HG03066 (cell line): ENCODE measurements at regions not wholly inside any gene's neighbourhood (a gene's known extent, or its start where the extent isn't known, plus 50 kb on each side); places are given as distances from the start of the nearest gene placed in this dataset.

Experiments used
- ATAC-seq: cut with Tn5 transposase; IDR thresholded peaks from one replicate; pipeline ENCODE4 v1.9.1; 2021; ENCODE audit warnings: low read depth; ENCODE audit not compliant: unreplicated experiment

DNA sequence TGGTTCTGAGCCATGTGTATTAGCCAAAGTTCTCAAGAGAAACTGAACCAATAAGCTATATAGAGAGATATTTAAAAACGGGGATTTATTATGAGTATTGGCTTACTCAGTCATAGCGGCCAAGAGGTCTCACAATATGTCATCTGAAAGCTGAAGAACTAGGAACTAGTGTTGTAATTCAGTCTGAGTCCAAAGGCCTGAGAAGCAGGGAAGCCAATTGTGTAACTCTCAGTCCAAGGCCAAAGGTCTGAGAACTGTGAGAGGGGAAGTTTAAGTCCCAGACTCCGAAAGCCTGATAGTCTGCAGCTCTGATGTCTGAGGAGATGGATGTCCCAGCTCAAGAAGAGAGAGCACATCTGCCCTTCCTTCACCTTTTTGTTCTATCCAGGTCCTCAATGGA lies 344.8 kb upstream of the USP15 start:
- no peak for ATAC-seq

DNA sequence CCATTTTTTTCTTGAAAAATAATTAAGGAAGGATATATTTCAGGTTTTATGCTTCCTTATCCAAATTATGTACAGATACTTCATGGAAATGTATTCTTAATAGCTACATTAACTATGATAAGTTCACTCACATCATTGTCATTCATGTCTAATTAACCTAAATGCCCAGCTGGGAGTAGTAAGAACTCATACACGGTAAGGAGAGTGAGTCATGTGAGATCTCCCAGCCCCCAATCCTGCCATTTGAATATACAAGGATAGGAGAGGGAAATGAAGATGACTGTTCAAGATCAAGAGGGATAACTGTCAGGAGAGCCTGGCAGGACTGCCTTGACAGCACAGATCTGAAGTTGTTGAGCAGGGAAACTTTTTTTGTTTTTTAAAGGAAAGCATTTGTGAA lies 343.4 kb upstream of the USP15 start:
- ATAC-seq = no peak

DNA sequence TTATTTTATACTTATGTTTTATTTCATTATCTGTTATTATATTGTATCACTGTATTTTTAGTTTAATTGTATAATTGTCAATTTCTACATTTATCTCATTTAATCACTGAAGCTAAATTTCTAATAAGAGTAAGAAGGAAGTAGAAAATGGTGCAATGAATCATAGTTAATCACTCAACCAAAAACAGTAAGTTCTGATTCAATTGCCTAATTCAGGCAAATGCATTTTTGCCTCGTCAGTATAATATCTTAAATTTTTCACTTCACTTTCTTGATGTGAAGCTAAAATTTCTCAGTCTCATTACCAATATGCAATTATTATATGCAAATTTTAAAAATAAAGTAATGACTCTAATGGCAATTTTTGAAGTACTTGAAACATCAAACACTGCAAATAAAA lies 340.5 kb upstream of the USP15 start:
- no peak for ATAC-seq

DNA sequence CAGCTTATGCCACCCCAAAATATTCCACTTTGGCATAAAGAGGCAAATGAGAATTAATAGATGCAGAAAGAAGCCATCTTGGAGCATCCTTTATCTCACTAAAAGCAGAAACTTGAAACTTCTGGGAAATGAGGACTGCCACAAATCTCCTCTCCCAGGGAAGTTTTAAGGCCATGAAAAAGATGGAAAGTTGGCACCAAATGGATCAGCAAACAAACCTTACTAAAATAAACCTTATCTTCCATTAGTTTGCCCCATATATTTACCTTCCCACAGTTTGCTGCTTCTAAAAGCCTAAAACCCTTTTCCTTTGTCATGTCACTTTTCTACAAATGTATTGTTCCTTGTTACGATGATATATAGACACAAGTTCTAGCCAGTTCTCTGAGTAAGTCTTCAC lies 340.0 kb upstream of the USP15 start:
- no peak for ATAC-seq

DNA sequence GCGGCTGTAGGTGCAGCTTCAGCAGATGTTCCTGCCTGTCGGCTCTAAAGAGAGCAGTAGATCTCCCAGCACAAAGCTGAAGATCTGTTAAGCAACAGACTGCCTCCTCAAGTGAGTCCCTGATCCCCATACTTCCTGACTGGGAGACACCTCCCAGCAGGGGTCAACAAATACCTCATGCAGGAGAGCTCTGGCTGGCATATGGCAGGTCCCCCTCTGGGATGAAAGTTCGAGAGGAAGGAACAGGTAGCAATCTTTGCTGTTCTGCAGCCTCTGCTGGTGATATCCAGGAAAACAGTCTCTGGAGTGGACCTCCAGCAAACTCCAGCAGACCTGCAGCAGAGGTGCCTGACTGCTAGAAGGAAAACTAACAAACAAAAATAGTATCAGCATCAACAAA lies 337.1 kb upstream of the USP15 start:
- ATAC-seq = no peak

DNA sequence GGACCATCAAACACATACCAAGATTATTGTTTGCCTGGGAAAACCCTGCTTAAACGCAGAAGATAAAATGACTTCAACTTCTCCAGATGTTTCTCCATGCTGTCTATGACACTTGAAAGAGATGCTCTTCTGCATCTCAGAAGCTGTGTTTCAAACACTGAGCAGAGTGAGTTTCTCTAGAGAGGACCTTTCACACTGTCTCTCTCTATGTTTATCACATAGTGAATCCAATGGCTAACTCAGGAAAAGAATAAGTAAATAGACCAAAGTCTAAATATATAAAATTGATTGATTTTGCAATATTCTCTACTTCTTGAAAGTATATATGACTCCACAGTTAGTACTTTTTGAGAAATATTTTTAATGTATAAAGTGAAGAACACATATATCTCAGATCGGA lies 325.6 kb upstream of the USP15 start:
- ATAC-seq = no peak

DNA sequence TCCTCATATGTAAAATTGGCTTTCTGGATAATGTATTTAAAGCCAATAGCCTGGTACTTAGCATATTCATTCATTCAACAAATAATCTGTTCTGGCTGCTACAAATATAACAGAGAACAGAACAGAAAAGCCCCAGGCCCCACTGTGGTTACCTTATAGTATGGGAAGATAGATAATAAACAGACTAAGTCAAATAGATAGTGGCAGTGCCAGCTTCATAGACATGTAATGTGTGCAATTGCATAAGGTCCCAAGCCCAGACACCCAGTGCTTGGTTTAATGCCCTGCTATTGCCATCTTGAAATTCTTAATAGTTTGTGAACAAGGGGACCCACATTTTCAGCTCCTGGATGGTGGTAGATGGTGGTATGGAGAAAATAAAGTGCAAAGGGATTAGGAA lies 320.2 kb upstream of the USP15 start:
- no peak for ATAC-seq

DNA sequence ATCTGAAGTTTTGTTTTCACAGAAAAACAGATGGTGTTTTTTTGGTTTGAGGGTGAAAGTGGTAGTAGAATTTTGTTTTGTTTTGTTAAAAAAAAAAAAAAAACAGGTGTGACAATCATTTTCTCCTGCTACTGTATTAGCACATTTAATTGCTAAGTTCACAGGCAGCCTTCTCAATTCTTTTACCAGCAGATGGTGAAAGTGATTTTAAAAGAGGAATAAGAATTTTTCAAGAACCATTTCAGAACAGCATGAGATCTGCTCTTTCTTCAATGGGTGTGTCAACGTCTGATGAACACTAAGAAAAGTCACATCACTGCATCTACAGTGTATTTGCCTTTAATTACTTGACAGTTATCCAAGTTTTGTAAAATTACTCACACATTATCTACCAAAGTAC lies 303.7 kb upstream of the USP15 start:
- no peak for ATAC-seq

DNA sequence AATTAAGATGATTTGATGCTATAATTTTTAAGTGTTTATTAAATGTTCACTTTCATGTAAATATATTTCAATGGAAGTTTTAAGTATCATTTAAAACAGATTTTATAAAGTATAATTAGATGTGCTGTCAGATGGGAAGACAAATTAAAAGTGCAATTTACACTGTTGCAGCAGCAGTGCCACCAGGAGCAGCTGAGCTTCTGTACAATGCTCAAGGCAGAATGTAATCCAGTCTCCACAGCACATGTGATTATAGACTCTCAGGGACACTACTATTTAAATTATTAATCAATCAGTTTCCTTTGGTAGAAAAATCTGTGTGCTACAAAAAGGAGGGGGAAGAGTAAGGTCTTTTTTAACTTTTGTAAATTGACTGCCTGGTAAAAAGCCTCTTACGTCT lies 285.7 kb upstream of the USP15 start:
- ATAC-seq = no peak

DNA sequence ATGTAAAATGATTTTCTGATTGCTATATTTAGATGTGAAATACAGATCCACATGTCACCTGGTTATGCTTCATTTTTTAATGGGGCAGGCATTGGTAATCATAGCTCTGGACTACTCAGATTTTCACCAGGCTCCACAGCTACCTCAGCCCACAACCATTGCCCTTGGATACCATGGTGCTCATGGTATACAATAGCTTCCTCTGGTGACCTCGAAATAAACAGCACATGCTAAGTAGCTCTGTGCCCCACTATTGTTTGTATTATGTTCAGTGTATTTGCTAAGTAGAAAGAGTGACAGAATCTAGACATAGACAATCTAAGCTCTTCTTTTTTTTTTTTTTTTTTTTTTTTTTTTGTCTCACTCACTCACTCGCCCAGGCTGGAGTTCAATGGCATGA lies 274.4 kb upstream of the USP15 start:
- no peak for ATAC-seq

DNA sequence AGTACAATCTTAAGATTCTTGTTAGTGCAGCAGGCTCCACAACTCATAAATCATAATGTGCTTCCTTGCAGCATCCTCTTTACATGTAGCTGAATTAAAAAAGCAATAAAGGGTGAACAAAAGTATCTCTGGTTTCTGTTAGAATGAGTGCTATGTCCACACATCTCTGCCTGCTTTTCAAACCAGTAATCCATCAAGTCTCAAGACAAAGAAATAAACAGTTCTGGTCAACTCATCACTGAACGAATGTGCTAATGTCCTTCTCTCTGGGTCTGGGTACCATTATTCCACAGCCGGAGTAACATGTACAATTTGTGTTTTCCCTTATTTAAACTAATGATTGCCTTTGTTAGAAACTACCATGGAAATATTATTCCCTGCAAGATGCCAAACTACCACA lies 273.0 kb upstream of the USP15 start:
- no peak for ATAC-seq

DNA sequence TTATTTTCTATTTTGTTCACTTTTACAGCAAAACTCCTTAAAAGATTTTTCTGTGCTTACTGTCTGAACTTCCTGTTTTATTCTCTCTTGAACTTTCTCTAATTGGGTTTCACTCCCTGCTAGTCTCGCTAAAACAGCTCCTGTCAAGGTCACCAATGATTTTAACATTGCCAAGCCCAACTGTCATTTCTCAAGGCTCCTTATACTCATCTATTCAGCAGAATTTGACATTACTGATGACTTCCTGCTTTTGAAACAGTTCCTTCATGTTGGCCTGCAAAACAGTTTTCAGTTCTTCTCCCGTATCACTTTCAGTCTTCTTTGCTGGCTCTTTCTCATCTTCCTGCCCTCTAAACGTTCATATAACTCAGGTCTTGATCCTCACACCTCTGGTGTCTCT lies 268.5 kb upstream of the USP15 start:
- ATAC-seq = no peak

DNA sequence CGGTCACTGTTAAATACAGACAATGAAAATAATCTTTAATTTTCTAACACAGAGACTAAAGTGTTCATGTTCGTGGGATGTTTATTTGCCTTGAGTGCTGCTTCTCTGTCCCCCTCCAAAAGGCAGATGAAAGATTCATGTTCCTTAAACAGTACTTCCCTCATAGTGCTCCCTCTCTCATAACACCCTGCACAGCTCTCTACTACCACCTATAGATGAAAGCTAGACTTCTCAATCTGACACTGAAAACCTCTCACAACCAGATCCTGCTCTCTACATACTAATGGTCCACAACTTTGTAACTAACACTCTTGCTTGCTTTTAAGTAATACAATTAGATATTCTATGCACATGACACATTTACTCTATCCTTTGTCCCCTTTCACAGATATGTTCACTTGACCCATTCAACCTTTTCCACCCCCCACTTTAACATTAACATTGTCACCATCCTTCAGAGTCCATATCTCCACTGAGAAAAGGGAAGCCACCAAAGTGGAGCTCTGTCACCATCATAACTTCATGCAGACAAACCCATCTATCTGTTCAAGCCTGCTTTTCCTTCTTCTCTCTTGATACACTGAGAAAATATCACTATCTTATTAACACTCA lies 266.4 kb upstream of the USP15 start:
- ATAC-seq = no peak

DNA sequence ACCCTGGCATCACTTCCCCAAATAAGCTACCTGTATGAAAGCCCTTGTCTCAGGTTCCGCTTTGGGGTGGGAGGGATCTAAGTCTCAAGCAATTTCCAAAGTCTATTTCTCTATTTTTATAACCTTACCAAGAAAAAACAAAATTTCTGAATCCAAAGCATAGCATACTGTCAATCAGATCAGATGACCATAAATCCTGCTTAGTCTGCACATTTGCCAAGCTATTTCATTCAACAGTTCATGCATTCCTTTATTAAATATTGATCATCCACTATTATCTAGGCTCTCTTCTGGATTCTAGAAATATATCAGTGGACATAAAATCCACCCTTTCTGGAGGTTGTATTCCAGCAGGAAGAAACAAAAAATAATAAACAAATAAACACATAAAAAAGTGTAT lies 263.5 kb upstream of the USP15 start:
- ATAC-seq = no peak

DNA sequence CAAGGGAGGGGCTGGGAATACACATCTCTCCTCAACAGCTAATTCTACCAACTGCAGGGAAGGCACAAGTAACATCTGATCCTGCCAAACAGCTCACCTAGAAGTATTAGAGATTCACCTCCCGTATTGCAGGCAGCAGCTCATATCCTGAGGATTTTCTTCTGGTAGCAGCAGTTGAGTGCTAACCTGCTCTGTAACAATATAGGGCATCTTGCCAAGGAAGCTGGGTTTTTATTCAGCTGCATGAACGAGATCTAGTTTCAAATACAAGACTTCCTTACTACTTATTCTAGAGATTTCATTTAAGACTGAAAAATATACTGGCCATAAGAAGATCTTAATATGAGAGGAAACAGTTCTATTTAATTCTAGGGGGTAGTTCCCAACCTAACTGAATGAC lies 261.4 kb upstream of the USP15 start:
- no peak for ATAC-seq

DNA sequence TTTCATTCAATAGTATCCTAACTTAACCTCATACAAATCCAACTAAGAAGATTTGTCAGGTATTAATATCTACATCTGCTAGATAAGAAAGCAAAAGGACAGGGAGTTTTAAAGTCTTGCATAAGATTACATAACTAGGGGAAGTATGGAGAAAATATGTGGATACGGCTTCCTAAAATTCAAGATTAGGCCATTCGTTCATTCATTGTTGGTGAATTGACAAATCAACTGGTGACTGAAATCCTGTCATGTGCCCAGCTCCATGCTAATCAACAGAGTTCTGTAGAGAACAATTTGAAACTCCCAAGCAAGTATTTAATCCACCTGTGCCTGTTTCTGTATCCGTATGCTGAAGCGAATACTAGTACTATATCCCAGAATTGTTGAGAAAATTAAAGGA lies 260.9 kb upstream of the USP15 start:
- ATAC-seq = no peak

DNA sequence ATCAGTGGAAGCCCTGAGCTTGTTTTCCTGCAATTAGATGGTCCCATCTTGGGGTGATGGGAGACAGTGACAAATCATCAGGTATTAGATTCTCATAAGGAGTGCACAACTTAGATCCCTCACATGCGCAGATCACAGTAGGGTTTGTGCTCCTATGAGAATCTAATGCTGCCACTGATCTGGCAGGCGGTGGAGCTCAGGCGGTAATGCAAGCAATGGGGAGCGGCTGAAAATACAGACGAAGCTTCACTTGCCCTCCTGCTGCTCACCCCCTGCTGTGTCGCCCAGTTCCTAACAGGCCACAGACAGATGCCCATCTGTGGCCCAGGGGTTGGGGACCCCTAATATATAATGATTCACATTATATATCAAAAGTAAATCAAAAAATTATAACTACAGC lies 258.8 kb upstream of the USP15 start:
- no peak for ATAC-seq

DNA sequence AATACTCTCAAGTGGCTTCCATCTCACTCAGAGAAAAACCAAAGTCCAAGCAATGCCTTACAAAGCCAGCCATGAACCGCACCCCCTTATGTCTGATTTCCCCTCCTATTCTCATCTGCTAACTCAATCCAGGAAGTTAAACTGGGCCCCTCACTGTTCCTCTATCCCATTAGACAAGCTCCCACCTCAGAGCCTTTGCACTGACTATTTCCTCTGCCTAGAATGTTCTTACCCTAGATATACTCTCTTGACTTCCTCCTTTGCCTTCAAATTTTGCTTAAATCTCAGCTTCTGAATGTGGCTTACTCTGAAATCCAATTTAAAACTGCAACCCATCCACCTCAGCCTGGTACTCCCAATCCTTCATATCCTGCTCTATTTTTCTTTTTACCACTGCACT lies 257.0 kb upstream of the USP15 start:
- no peak for ATAC-seq

DNA sequence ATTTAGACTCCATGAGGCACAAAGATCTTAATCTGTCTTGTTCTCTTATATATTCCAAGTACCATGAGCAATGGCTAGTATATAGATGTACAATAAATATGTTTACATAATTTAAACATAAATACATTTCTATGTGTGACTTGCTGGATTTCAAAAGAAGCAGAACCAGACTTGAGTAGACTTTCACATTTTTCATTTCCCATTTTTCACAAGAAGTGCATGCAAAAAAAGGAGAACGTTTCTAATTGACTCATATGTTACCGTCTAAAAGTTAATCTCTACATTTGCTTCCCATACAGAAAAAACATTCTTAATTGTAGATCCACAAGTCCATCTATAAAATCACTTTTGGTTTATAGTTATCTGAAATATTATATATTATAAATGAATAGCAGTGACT lies 256.5 kb upstream of the USP15 start:
- ATAC-seq = no peak

DNA sequence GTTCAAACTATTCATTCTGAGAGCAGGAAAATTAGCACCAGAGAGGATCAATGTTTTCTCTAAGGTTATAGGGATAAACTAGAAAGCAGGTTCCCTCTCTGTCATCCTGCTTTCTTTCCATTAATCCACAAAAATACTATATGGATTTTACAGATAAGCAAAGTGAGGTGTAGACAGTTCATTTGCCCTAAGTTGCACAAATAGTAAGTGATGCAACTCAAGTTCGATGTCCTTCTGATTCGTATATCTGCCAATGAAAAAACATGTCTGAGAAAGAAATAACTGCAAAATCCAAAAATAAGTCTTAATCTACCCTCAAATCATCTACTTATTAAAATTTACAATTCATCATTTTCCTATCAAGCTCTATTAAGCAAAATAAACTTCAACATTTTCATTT lies 254.6 kb upstream of the USP15 start:
- ATAC-seq = no peak

DNA sequence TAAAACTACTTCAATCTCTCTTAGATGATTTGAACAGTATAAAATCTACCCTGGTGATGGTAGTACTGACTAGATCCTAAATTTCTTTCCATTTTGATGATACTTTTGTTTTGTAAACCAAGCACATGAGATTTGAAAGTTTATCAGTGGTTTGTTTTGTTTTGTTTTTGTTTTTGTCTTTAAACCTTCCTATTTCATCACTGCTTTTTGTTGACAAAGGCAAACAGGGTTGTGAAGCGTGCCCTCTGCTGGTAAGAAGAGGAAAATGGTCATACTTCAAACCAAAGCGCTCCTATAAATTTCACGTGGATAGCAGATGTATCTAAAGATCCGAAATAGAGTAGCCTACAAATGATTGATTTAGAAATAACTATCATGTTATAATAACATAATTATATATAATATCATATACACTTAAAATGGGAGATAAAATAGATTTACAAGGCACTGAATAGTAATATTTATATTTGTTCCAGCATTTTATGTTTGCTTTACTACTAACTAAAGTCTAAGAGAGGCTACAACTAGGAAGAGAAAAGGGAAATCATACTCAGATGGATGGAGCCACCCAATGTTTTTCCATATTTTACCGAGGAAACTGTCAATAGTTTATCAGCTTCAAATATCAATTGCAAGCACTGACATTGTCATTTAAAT lies 254.0 kb upstream of the USP15 start:
- no peak for ATAC-seq

DNA sequence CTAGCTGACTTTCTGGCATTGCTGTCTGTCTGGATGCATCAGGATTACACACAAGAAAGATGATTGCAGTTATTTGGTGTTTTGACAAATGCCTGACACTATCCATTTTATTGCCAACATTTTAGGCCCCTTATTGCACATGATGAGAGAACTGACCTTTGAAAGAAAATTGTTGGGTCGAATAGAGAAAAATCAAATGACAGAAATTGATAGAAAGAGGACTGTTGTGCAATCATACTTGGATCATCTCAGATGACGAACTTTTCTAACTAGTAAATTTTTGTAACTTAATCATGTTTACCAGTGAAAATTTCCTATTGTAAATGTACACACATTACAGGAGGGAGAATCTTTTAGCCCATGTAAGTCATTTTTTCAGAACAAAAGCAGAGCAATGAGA lies 251.5 kb upstream of the USP15 start:
- ATAC-seq = no peak

DNA sequence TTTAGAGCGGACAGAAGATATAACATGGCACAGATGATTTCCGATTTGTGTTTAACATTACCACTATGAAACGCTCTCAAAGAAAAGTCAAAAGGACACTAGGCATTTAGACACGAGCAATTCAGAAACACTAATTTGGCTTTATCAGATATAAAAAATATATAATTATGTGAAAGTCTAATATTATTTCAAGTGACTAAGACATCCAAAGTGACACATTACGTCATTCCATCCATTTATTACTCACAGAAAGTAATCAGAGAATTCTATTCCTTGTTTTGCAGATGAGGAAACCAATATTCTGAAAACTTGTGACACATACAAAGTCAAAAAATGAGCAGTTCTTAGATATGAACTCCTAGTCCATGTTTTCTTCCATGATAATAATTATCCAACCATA lies 250.8 kb upstream of the USP15 start:
- ATAC-seq = no peak
